ENCODE measurements at regions not wholly inside any gene's neighbourhood (a gene's known extent, or its start where the extent isn't known, plus 50 kb on each side); places are given as distances from the start of the nearest gene placed in this dataset.

DNA sequence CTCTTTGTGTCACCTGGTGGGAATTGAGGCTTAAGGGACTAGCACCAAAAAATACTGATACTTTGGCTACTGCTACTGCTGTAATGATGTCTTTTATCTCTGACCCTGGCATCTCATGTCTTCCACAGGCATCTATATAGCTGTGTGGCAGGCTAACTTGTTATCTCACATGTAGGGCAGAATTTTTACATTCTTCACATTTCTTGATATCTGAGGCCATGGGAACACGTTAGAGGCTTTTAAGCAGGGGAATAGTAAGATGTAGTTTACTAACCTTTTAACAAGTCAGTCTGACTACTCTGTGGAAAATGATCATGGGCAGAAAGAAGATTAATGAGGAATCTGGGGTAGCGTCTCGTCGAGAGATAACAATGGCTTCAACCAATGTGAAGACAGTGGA is 498.4 kb downstream of the PCNX1 start:
- H3K36me3 ChIP-seq (ENCODE audit: insufficient read depth, low read length), result no peaks in the 10 kb centered on the region
- no peak overlapping the region for H3K4me3 ChIP-seq (ENCODE audit: low read length)
- no peak overlapping the region for H3K9ac ChIP-seq (ENCODE audit: low read depth, low read length)
- H3K4me2 ChIP-seq (ENCODE audit: low read length), result no peak overlapping the region
- H3K27me3 ChIP-seq (ENCODE audit: control insufficient read depth, insufficient read depth, low read length), result no peaks in the 10 kb centered on the region
- H3K4me1 ChIP-seq (ENCODE audit: control insufficient read depth, insufficient read depth, low read length), result peaks cover 29% of the 10 kb centered on the region
- H3K9me3 ChIP-seq (replicated peaks; ENCODE audit: low read length), result no peaks in the 10 kb centered on the region

DNA sequence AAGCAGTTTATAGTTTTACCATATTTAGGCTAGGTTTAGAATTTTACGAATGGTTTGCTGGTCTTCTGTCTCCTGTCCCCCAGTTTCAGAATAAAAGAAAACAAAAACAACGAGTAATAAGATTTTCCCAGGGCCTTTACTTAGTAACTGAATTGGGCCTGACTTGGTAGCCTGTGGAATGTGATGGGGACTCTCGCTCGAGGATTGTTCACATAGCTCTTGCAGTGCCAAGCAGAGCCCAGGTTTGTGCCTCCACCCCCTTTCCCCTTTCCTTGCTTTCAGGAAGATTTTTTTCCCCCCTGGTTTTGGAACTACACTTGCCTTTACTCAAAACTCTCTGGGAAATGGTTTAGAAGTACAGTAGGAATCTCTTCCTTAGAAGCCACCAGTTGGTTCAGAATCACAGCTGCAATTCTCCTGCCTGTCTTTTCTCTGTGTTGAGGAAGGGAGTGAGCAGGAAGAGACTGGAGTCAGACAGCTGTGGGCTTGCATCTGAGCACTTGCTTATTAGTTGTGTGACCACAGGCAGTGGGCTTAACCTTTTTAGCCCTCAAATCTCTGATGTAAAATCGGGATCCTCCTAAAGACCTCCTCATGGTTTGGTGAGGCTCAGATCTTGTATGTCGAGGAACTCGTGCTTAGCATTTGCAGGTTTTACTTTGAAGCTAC is 501.2 kb downstream of the PCNX1 start:
- Histone ChIP-seq H3K27me3 (ENCODE audit: control insufficient read depth, insufficient read depth, low read length) (no peaks in the 10 kb centered on the region), H3K4me1 (ENCODE audit: control insufficient read depth, insufficient read depth, low read length) (peaks cover 32% of the 10 kb centered on the region), H3K9me3 (replicated peaks; ENCODE audit: low read length) (no peaks in the 10 kb centered on the region)

DNA sequence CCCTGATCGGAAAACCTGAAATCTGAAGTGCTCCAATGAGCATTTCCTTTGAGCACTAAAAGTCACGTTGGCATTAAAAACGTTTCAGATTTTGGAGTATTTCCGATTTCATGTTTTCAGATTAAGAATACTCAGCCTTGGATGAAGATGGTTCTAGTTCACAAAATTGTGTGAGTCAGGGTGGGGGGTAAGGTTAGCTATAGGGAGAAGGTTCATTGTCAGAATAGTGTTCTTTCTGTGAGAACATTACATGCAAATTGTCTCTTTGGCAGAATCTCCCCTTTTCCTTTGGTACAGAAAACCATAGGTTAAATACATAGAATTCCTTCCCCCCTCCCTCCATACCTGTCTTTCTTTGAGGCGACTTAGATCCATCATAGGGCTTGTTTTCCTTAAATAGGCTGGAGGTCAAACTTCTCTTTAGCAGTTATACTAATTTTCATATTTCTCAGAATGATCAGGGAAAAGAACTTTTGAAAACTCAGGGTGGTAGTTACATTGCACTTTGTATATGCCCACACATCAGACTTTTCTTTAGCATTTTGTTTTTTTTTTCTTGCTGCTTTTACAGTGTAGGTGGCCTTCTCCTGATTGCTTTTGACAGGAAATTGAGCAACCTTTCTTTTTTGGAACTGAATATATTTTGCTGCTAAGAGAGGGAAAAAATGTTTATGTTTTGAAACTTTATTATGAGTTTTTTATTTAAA is 503.5 kb downstream of the PCNX1 start:
- H3K9ac ChIP-seq (ENCODE audit: low read depth, low read length), result no peak overlapping the region
- peaks cover 49% of the 10 kb centered on the region for H3K4me1 ChIP-seq (ENCODE audit: control insufficient read depth, insufficient read depth, low read length)
- no peaks in the 10 kb centered on the region for H3K36me3 ChIP-seq (ENCODE audit: insufficient read depth, low read length)
- no peak overlapping the region for H3K4me2 ChIP-seq (ENCODE audit: low read length)
- no peaks in the 10 kb centered on the region for H3K27me3 ChIP-seq (ENCODE audit: control insufficient read depth, insufficient read depth, low read length)
- H3K9me3 ChIP-seq (replicated peaks; ENCODE audit: low read length), result no peaks in the 10 kb centered on the region
- no peak overlapping the region for H3K4me3 ChIP-seq (ENCODE audit: low read length)

More for the DNA sequence above, 501.2 kb downstream of the PCNX1 start:
- Histone ChIP-seq H3K9ac (ENCODE audit: low read depth, low read length) (no peak overlapping the region), H3K4me2 (ENCODE audit: low read length) (peak overlapping the region; percentile 19), H3K4me3 (ENCODE audit: low read length) (no peak overlapping the region), H3K36me3 (ENCODE audit: insufficient read depth, low read length) (no peaks in the 10 kb centered on the region)

DNA sequence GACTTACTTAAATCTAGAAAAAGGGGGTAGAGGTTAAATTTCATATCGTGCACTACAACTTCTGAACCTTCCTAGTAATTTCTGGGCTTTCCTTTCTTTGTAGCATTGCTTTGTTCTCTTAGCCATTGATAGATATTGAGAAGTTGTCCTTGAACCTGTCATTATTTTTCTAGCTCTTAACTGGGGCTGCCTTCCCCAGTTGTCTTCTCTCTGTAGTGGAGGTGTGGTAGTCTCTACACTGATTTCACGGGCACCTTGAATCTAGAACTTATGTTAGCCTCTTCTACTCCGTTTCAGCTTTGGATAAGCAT is 504.0 kb downstream of the PCNX1 start:
- Histone ChIP-seq H3K4me2 (ENCODE audit: low read length) (no peak overlapping the region), H3K36me3 (ENCODE audit: insufficient read depth, low read length) (no peaks in the 10 kb centered on the region), H3K4me1 (ENCODE audit: control insufficient read depth, insufficient read depth, low read length) (peaks cover 53% of the 10 kb centered on the region), H3K27me3 (ENCODE audit: control insufficient read depth, insufficient read depth, low read length) (no peaks in the 10 kb centered on the region), H3K4me3 (ENCODE audit: low read length) (no peak overlapping the region), H3K9ac (ENCODE audit: low read depth, low read length) (no peak overlapping the region), H3K9me3 (replicated peaks; ENCODE audit: low read length) (no peaks in the 10 kb centered on the region)

DNA sequence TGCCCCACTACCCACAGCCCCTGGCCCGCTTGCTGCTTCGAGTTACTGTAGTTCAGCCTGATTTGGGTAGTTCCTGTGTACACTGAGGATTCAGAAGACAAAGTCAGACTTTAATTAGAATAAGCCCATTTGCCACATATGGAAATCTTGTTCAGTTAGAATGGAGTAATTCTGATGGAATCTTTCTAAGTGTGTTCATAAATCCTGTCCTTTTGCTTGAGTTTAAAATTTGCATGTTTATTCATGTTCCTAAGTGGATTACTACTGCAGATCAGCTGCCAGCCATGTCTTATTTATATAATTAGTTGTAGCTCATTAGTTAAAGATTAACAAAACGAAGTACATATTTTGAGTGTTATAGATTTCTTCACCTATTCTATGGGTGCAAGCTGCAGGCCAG is 504.5 kb downstream of the PCNX1 start:
- Histone ChIP-seq H3K4me1 (ENCODE audit: control insufficient read depth, insufficient read depth, low read length) (peaks cover 57% of the 10 kb centered on the region), H3K36me3 (ENCODE audit: insufficient read depth, low read length) (no peaks in the 10 kb centered on the region), H3K4me2 (ENCODE audit: low read length) (no peak overlapping the region), H3K27me3 (ENCODE audit: control insufficient read depth, insufficient read depth, low read length) (no peaks in the 10 kb centered on the region), H3K9ac (ENCODE audit: low read depth, low read length) (no peak overlapping the region), H3K4me3 (ENCODE audit: low read length) (no peak overlapping the region), H3K9me3 (replicated peaks; ENCODE audit: low read length) (no peaks in the 10 kb centered on the region)

DNA sequence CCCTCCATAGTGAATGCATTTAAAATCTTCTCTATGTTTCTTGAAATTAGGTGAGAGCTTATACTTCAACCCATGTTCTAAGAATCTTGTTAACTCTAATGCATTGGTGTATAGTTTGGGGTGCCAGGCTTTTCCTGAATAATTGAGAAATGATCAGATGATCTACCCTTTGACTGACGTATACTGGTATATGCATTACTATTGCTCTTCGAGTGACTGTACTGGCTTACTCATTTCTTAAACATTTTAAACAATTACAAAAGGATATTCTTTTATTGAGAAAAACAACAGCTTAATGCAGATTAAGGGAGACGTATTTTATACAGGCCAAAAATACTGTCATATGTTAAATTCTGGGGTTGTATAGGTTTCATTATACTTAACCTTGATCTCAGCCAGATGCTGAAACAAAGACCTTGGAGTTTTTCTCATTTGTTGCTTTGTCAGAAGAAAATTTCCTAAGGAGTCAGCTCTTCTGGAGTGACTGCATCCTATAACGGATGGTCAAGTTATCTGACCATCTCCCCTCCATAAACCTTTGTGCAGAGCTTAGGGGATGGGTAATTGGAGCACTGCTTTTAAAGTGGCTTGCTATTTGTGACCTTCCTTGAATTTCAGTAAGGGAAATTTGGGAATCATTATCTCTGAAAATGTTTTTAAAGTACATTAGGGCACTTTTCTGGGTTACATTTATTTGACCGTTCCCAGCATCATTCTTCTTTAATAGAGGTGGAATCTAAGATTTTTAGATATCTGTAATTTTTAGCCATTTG is 507.6 kb downstream of the PCNX1 start:
- H3K4me3 ChIP-seq (ENCODE audit: low read length), result peak overlapping the region; percentile 39
- no peaks in the 10 kb centered on the region for H3K27me3 ChIP-seq (ENCODE audit: control insufficient read depth, insufficient read depth, low read length)
- peak overlapping the region; percentile 66 for H3K4me2 ChIP-seq (ENCODE audit: low read length)
- peak overlapping the region; percentile 76 for H3K9ac ChIP-seq (ENCODE audit: low read depth, low read length)
- H3K9me3 ChIP-seq (replicated peaks; ENCODE audit: low read length), result no peaks in the 10 kb centered on the region
- H3K4me1 ChIP-seq (ENCODE audit: control insufficient read depth, insufficient read depth, low read length), result peaks cover 49% of the 10 kb centered on the region
- no peaks in the 10 kb centered on the region for H3K36me3 ChIP-seq (ENCODE audit: insufficient read depth, low read length)

DNA sequence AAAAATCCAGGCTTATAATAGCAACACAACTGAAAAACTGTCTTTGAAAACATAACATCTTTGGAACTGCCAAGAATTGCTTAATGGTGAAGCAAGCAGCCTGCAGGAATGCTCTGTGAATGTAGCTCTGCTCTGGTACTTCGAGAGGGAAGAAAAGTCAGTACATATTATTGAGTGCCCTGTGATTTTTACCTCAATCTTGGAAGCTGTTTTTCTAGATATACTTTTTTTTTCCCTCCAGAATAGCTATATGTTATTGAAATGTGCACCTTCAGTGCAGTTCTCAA is 508.1 kb downstream of the PCNX1 start:
- H3K4me1 ChIP-seq (ENCODE audit: control insufficient read depth, insufficient read depth, low read length), result peaks cover 44% of the 10 kb centered on the region
- H3K9ac ChIP-seq (ENCODE audit: low read depth, low read length), result peak overlapping the region; percentile 76
- H3K9me3 ChIP-seq (replicated peaks; ENCODE audit: low read length), result no peaks in the 10 kb centered on the region
- no peak overlapping the region for H3K4me3 ChIP-seq (ENCODE audit: low read length)
- H3K27me3 ChIP-seq (ENCODE audit: control insufficient read depth, insufficient read depth, low read length), result no peaks in the 10 kb centered on the region
- no peaks in the 10 kb centered on the region for H3K36me3 ChIP-seq (ENCODE audit: insufficient read depth, low read length)
- H3K4me2 ChIP-seq (ENCODE audit: low read length), result peak overlapping the region; percentile 66

DNA sequence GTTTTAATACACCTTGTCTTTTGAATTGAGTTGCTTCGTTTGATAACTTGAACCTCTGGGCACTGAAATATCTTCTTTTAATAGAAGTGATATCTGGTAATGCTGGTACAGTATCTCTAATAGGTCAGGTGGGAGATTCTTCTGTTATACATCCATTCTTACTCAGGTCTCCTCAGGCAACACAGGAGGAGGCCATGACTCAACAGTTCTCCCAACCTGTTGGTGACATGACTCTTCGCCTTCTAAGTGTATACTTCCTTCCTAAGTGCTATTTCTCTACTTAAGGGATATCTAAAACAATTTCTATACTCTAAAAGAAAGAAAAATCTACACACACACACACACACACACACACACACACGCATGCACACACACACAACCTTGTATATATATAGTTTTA is 509.1 kb downstream of the PCNX1 start:
- Histone ChIP-seq H3K9me3 (replicated peaks; ENCODE audit: low read length) (no peaks in the 10 kb centered on the region), H3K4me2 (ENCODE audit: low read length) (no peak overlapping the region), H3K27me3 (ENCODE audit: control insufficient read depth, insufficient read depth, low read length) (no peaks in the 10 kb centered on the region), H3K4me3 (ENCODE audit: low read length) (no peak overlapping the region), H3K4me1 (ENCODE audit: control insufficient read depth, insufficient read depth, low read length) (peaks cover 35% of the 10 kb centered on the region), H3K36me3 (ENCODE audit: insufficient read depth, low read length) (no peaks in the 10 kb centered on the region), H3K9ac (ENCODE audit: low read depth, low read length) (no peak overlapping the region)

DNA sequence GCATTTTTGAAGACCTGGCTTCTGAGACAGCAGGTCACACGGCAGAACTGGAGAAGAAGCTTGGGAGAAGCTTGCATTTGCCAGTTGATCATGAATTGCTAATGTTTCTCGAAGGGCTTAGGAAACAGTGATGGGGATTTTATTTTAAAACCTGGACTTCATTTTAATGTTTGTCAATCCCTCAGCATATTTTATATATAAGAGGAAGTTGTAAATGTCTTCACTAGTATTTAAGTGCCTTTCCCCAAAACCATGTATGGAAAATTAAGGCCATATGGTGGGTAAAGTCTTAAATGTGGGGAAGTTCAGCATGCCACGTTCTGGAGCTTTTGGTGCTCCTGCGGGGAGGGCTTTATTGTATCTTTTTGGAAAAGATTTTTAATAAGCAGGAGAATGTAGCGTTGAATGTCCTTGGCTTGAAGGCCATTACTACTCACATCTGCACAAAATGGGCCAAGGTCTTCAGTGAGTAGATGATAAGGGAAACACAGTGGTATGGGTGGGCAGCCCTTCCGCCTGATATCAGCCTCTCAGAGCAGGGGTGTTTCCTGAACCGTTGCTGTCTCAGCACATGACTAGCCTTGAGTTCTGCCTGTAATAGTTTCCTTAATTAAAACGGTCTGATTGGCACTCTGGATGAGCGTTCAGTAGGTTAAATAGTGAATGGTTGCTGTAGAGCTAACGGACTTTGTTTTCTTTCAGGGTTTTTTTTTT is 511.4 kb downstream of the PCNX1 start:
- no peak overlapping the region for H3K9ac ChIP-seq (ENCODE audit: low read depth, low read length)
- peaks cover 25% of the 10 kb centered on the region for H3K4me1 ChIP-seq (ENCODE audit: control insufficient read depth, insufficient read depth, low read length)
- no peak overlapping the region for H3K4me3 ChIP-seq (ENCODE audit: low read length)
- no peaks in the 10 kb centered on the region for H3K36me3 ChIP-seq (ENCODE audit: insufficient read depth, low read length)
- no peaks in the 10 kb centered on the region for H3K9me3 ChIP-seq (replicated peaks; ENCODE audit: low read length)
- no peak overlapping the region for H3K4me2 ChIP-seq (ENCODE audit: low read length)
- H3K27me3 ChIP-seq (ENCODE audit: control insufficient read depth, insufficient read depth, low read length), result no peaks in the 10 kb centered on the region

DNA sequence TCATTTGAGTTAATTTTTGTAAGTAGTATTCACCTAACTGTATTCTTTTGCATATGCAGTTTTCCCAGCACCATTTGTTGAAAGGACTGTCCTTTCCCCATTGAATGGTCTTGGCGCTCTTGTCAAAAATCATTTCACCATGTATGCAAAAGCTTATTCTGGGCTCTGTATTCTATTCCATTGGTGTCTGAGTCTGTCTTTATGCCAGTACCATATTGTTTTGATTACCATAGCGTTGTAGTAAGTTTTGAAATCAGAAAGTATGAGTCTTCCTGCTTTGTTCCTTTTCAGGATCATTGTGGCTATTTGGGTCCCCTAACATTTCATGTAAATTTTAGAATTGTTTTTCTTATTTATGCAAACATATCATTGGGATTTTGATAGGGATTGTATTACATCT is 508.7 kb upstream of the RGS6 start:
- no peaks in the 10 kb centered on the region for H3K36me3 ChIP-seq (ENCODE audit: insufficient read depth, low read length)
- no peak overlapping the region for H3K4me2 ChIP-seq (ENCODE audit: low read length)
- H3K27me3 ChIP-seq (ENCODE audit: control insufficient read depth, insufficient read depth, low read length), result no peaks in the 10 kb centered on the region
- H3K9me3 ChIP-seq (replicated peaks; ENCODE audit: low read length), result peaks cover 3% of the 10 kb centered on the region
- no peak overlapping the region for H3K4me3 ChIP-seq (ENCODE audit: low read length)
- H3K4me1 ChIP-seq (ENCODE audit: control insufficient read depth, insufficient read depth, low read length), result no peaks in the 10 kb centered on the region
- no peak overlapping the region for H3K9ac ChIP-seq (ENCODE audit: low read depth, low read length)

DNA sequence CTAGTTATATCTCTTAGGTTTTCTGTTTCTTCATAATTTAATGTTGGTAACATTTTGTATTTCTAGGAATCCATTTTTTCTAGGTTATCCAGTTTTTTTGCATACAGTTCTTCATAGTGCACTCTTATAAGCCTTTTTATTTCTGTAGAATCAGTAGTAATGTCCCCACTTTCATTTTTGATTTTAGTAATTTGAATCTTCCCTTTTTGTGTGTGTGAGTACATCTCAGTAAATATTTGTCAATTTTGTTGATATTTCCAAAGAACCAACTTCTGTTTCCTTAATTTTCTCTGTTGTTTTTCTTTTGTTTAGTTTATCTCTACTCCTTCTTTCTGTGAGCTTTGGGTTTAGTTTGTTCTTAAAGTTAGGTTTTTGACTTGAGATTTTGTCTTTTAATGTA is 507.3 kb upstream of the RGS6 start:
- Histone ChIP-seq H3K36me3 (ENCODE audit: insufficient read depth, low read length) (no peaks in the 10 kb centered on the region), H3K9ac (ENCODE audit: low read depth, low read length) (no peak overlapping the region), H3K9me3 (replicated peaks; ENCODE audit: low read length) (peaks cover 3% of the 10 kb centered on the region), H3K4me3 (ENCODE audit: low read length) (no peak overlapping the region), H3K4me2 (ENCODE audit: low read length) (no peak overlapping the region), H3K27me3 (ENCODE audit: control insufficient read depth, insufficient read depth, low read length) (no peaks in the 10 kb centered on the region), H3K4me1 (ENCODE audit: control insufficient read depth, insufficient read depth, low read length) (no peaks in the 10 kb centered on the region)

All from skeletal muscle satellite cell (primary cell).